ENCODE measurements at regions not wholly inside any gene's neighbourhood (a gene's known extent, or its start where the extent isn't known, plus 50 kb on each side); places are given as distances from the start of the nearest gene placed in this dataset.

DNA sequence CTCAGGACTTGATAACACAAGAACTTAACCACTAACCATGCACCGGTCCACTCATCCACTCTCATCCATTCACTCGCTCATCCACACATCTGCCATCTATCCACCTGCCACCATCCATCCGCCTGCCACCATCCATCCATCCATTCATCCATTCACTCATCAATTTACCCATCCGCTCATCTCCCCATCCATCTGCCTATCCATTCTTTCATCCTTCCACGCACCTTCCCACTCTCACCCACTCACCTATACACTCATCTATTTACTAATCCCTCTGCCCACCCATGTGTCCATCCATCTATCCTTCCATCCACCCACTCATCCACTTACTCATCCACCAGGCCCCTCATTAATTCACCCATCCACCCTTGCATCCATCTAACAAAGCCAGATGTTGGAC lies 131.0 kb downstream of the MRM1 start (continued):
- TF ChIP-seq, protein P1, sequence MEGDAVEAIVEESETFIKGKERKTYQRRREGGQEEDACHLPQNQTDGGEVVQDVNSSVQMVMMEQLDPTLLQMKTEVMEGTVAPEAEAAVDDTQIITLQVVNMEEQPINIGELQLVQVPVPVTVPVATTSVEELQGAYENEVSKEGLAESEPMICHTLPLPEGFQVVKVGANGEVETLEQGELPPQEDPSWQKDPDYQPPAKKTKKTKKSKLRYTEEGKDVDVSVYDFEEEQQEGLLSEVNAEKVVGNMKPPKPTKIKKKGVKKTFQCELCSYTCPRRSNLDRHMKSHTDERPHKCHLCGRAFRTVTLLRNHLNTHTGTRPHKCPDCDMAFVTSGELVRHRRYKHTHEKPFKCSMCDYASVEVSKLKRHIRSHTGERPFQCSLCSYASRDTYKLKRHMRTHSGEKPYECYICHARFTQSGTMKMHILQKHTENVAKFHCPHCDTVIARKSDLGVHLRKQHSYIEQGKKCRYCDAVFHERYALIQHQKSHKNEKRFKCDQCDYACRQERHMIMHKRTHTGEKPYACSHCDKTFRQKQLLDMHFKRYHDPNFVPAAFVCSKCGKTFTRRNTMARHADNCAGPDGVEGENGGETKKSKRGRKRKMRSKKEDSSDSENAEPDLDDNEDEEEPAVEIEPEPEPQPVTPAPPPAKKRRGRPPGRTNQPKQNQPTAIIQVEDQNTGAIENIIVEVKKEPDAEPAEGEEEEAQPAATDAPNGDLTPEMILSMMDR (IDR thresholded peaks at IDR 0.05 in 2 of 3, conservative IDR thresholded peaks at IDR 0.05 in 1 of 3; ENCODE audit: borderline replicate concordance in 1 of 3, insufficient read depth in 1 of 3, low read depth in 2 of 3, low read length in 2 of 3), result no peak
- no peak for TF ChIP-seq SRF (IDR thresholded peaks at IDR 0.05; ENCODE audit: low read depth)
- no peak for TF ChIP-seq POLR2AphosphoS5 (IDR thresholded peaks at IDR 0.05; ENCODE audit: low read depth, low read length)

DNA sequence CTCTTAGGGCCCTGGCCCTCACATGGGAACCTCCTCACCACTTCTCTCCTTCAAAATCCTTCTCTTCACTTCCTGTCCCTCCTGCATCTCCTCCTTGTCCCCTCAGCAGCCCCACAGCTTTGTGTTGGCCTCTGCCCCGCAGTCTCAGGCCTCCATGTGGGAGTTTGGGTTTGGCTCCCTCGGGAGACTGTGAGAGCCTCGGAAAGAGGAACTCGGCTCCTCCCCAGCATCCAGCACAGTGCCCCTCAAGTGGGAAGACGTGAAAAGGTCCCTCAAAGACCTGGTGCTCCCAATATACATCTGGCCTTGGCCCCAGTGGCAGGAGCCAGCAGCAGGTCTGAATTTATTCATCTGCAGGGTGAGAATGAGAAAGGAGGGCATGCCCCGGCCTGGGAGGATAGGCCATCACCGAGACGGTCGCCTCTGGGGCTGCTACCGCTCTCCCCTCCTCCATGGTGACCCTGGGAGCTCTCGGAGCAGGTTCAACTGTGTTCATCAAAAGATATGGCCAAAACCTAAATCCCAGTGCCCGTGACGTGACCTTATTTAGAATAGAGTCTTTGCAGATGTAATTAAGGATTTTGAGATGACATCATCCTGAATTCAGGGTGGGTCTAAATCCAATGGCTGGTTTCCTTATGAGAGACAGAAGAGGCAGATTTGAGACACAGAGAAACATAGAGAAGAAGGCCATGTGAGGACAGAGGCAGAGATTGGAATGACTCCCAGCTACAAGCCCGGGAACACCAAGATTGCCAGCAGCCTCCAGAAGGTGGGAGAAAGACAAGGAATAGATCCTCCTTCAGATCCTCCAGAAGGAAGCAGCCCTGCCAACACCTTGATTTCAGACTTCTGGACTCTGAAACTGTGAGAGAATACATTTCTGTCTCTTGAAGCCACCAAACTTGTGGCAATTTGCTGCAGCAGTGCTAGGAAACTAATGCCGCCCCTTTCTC lies 135.1 kb downstream of the MRM1 start:
- Histone ChIP-seq H3K36me3 (ENCODE audit: control insufficient read depth in 1 of 2, insufficient read depth in 2 of 2, low read length in 2 of 2) (no peaks in the 10 kb centered on the region), H3K9ac (ENCODE audit: low read length) (no peak overlapping the region), H3K9me3 (ENCODE audit: control insufficient read depth in 1 of 2, insufficient read depth in 1 of 2, low read depth in 1 of 2, low read length in 2 of 2) (no peaks in the 10 kb centered on the region), H3K4me3 (replicated peaks in 1 of 2; ENCODE audit: low read depth in 1 of 2, low read length in 2 of 2) (no peak overlapping the region), H3K27me3 (ENCODE audit: insufficient read depth, low read length) (peaks cover 5% of the 10 kb centered on the region), H3K27ac (ENCODE audit: low read depth, low read length) (no peak overlapping the region), H4K20me1 (ENCODE audit: insufficient read depth) (no peaks in the 10 kb centered on the region), H2AFZ (ENCODE audit: low read depth, low read length, poor library complexity, severe bottlenecking) (no peak overlapping the region), H3K79me2 (ENCODE audit: insufficient read depth, low read length) (no peaks in the 10 kb centered on the region), H3K4me2 (ENCODE audit: low read length) (no peak overlapping the region), H3K9me2 (ENCODE audit: insufficient read depth) (no peaks in the 10 kb centered on the region), H3K4me1 (ENCODE audit: control insufficient read depth in 1 of 2, insufficient read depth in 2 of 2, low read length in 2 of 2) (no peaks in the 10 kb centered on the region)
- DNase-seq (ENCODE audit: low read depth, low spot score) (no peak), ATAC-seq (no peak)
- ChIA-PET CTCF (no interaction called here), POLR2A (no interaction called here), RAD21 (ENCODE audit: low non-redundant PET in 1 of 2, low total read pairs in 2 of 2, uncharacterized antibody in 2 of 2, unreplicated experiment in 2 of 2) (no interaction called here)
- BruUV-seq (replicated peaks), result no TSS peak
- TF ChIP-seq POLR2AphosphoS5 (IDR thresholded peaks at IDR 0.05; ENCODE audit: low read depth, low read length) (no peak), SP1 (IDR thresholded peaks at IDR 0.05; ENCODE audit: low read depth) (no peak), RAD21 (IDR thresholded peaks at IDR 0.05; ENCODE audit: low read depth) (no peak), ELF1 (IDR thresholded peaks at IDR 0.05; ENCODE audit: borderline replicate concordance, low read depth) (no peak), EGR1 (IDR thresholded peaks at IDR 0.05; ENCODE audit: low read depth) (no peak), POLR2A (IDR thresholded peaks at IDR 0.05; ENCODE audit: borderline replicate concordance, extremely low read depth, insufficient read depth, insufficient read length) (no peak), EZH2phosphoT487 (IDR thresholded peaks at IDR 0.05; ENCODE audit: borderline replicate concordance) (no peak), ZFX (IDR thresholded peaks at IDR 0.05) (no peak), YY1 (IDR thresholded peaks at IDR 0.05; ENCODE audit: extremely low read depth, insufficient replicate concordance, low read depth, low read length) (no peak), SRF (IDR thresholded peaks at IDR 0.05; ENCODE audit: low read depth) (no peak), CBX3 (IDR thresholded peaks at IDR 0.05; ENCODE audit: low read depth) (no peak), SIN3A (IDR thresholded peaks at IDR 0.05; ENCODE audit: low read depth) (no peak), EZH2 (IDR thresholded peaks at IDR 0.05) (no peak)
- TF ChIP-seq, protein P2, sequence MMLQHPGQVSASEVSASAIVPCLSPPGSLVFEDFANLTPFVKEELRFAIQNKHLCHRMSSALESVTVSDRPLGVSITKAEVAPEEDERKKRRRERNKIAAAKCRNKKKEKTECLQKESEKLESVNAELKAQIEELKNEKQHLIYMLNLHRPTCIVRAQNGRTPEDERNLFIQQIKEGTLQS (IDR thresholded peaks at IDR 0.05), result no peak
- TF ChIP-seq, protein P3, sequence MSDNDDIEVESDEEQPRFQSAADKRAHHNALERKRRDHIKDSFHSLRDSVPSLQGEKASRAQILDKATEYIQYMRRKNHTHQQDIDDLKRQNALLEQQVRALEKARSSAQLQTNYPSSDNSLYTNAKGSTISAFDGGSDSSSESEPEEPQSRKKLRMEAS (IDR thresholded peaks at IDR 0.05), result no peak
- TF ChIP-seq, protein P4, sequence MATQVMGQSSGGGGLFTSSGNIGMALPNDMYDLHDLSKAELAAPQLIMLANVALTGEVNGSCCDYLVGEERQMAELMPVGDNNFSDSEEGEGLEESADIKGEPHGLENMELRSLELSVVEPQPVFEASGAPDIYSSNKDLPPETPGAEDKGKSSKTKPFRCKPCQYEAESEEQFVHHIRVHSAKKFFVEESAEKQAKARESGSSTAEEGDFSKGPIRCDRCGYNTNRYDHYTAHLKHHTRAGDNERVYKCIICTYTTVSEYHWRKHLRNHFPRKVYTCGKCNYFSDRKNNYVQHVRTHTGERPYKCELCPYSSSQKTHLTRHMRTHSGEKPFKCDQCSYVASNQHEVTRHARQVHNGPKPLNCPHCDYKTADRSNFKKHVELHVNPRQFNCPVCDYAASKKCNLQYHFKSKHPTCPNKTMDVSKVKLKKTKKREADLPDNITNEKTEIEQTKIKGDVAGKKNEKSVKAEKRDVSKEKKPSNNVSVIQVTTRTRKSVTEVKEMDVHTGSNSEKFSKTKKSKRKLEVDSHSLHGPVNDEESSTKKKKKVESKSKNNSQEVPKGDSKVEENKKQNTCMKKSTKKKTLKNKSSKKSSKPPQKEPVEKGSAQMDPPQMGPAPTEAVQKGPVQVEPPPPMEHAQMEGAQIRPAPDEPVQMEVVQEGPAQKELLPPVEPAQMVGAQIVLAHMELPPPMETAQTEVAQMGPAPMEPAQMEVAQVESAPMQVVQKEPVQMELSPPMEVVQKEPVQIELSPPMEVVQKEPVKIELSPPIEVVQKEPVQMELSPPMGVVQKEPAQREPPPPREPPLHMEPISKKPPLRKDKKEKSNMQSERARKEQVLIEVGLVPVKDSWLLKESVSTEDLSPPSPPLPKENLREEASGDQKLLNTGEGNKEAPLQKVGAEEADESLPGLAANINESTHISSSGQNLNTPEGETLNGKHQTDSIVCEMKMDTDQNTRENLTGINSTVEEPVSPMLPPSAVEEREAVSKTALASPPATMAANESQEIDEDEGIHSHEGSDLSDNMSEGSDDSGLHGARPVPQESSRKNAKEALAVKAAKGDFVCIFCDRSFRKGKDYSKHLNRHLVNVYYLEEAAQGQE (IDR thresholded peaks at IDR 0.05; ENCODE audit: low read depth), result no peak
- intact Hi-C loops (cut with micrococcal nuclease), result no loop called here
